HL-60 (cell line): ENCODE measurements at regions not wholly inside any gene's neighbourhood (a gene's known extent, or its start where the extent isn't known, plus 50 kb on each side); places are given as distances from the start of the nearest gene placed in this dataset.

ENCODE experiments used
- DNase-seq, 2 experiments: peaks; one replicate each; pipeline ENCODE4 v3.0.0-alpha.2; 2010 to 2020; ENCODE audit warnings: low read depth in 1 of 2, low spot score in 1 of 2
- H3K27ac ChIP-seq: fragments of 250-450 bp; sonication (Bioruptor Pico); replicated peaks from 2 replicates; pipeline ENCODE4 v1.5.1; 2020; ENCODE audit warnings: mild to moderate bottlenecking, moderate library complexity
- H3K27me3 ChIP-seq: fragments of 250-450 bp; sonication (Bioruptor Pico); 2 replicates; pipeline ENCODE4 v1.5.1; 2021; ENCODE audit warnings: mild to moderate bottlenecking, moderate library complexity; ENCODE audit not compliant: insufficient read depth, poor library complexity, severe bottlenecking
- H3K4me3 ChIP-seq: replicated peaks from 2 replicates; pipeline ENCODE4 v1.5.1; 2011; ENCODE audit warnings: mild to moderate bottlenecking, control low read depth, low read length; ENCODE audit not compliant: insufficient read depth
- GABPA ChIP-seq: IDR thresholded peaks from 2 replicates; pipeline ENCODE4 v1.6.1; 2012; ENCODE audit warnings: low read depth
- POLR2AphosphoS5 ChIP-seq: IDR thresholded peaks from 2 replicates; pipeline ENCODE4 v1.6.1; 2012; ENCODE audit warnings: low read depth
- SPI1 ChIP-seq: IDR thresholded peaks from 2 replicates; pipeline ENCODE4 v1.6.1; 2012; ENCODE audit warnings: low read depth, mild to moderate bottlenecking, borderline replicate concordance
- TF ChIP-seq, protein P1 (sequence below): IDR thresholded peaks from 2 replicates; pipeline ENCODE4 v1.6.1; 2012; ENCODE audit warnings: low read depth; ENCODE audit not compliant: insufficient replicate concordance
- TF ChIP-seq, protein P2 (sequence below): IDR thresholded peaks from one replicate; pipeline ENCODE4 v1.5.1; 2011; ENCODE audit warnings: low read length, control low read depth, inconsistent platforms; ENCODE audit not compliant: insufficient read depth

DNA sequence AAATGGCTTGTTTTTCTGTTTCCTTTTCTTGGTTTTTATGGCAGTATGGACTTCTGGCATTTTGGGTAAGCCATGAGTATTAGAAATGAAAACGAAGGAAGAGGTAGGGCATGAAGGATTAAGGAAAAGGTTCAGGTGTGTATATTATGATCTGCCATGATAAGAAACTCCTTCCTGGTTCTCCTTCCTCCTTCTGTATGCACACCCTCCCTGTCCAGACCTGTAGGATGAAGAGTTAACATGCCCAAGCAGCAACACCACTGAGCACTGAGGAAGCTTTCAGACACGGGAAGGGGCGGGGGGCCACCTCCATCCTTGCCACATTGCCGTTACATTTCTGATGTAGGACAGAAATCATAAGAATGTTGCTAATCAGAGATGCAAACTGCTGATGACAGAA is 361.0 kb upstream of the ZMIZ1 start:
- TF ChIP-seq GABPA, result no peak
- TF ChIP-seq, protein P1, sequence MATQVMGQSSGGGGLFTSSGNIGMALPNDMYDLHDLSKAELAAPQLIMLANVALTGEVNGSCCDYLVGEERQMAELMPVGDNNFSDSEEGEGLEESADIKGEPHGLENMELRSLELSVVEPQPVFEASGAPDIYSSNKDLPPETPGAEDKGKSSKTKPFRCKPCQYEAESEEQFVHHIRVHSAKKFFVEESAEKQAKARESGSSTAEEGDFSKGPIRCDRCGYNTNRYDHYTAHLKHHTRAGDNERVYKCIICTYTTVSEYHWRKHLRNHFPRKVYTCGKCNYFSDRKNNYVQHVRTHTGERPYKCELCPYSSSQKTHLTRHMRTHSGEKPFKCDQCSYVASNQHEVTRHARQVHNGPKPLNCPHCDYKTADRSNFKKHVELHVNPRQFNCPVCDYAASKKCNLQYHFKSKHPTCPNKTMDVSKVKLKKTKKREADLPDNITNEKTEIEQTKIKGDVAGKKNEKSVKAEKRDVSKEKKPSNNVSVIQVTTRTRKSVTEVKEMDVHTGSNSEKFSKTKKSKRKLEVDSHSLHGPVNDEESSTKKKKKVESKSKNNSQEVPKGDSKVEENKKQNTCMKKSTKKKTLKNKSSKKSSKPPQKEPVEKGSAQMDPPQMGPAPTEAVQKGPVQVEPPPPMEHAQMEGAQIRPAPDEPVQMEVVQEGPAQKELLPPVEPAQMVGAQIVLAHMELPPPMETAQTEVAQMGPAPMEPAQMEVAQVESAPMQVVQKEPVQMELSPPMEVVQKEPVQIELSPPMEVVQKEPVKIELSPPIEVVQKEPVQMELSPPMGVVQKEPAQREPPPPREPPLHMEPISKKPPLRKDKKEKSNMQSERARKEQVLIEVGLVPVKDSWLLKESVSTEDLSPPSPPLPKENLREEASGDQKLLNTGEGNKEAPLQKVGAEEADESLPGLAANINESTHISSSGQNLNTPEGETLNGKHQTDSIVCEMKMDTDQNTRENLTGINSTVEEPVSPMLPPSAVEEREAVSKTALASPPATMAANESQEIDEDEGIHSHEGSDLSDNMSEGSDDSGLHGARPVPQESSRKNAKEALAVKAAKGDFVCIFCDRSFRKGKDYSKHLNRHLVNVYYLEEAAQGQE, result no peak
- TF ChIP-seq SPI1, result no peak
- Histone ChIP-seq H3K27ac (no peak overlapping the region), H3K4me3 (no peak overlapping the region), H3K27me3 (no peaks in the 10 kb centered on the region)
- DNase-seq, result no peak

DNA sequence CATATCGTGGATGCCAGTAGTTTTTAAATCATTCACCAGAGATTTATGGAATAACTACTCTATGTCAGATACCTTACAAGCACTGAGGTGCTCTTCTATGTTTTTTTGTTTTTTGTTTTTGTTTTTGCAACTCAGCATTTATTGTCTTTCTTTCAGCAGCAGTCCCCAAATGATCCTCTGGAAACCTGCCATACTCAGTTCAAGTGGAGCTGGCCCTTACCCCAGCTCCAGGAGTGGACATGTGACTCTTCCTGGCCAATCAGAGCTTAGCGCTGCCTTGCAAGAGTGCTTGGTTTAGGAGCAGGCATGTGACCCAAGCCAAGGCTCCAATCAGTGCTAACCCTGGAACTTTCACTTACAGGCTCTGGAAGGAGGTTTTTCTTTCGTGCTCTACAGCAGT is 356.6 kb upstream of the ZMIZ1 start:
- no peak overlapping the region for H3K27ac ChIP-seq
- H3K27me3 ChIP-seq, result no peaks in the 10 kb centered on the region
- no peak overlapping the region for H3K4me3 ChIP-seq
- no peak for DNase-seq
- TF ChIP-seq, protein P2, sequence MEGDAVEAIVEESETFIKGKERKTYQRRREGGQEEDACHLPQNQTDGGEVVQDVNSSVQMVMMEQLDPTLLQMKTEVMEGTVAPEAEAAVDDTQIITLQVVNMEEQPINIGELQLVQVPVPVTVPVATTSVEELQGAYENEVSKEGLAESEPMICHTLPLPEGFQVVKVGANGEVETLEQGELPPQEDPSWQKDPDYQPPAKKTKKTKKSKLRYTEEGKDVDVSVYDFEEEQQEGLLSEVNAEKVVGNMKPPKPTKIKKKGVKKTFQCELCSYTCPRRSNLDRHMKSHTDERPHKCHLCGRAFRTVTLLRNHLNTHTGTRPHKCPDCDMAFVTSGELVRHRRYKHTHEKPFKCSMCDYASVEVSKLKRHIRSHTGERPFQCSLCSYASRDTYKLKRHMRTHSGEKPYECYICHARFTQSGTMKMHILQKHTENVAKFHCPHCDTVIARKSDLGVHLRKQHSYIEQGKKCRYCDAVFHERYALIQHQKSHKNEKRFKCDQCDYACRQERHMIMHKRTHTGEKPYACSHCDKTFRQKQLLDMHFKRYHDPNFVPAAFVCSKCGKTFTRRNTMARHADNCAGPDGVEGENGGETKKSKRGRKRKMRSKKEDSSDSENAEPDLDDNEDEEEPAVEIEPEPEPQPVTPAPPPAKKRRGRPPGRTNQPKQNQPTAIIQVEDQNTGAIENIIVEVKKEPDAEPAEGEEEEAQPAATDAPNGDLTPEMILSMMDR, result no peak
- TF ChIP-seq POLR2AphosphoS5 (no peak), GABPA (no peak), SPI1 (no peak)
- TF ChIP-seq, protein P1, result no peak

DNA sequence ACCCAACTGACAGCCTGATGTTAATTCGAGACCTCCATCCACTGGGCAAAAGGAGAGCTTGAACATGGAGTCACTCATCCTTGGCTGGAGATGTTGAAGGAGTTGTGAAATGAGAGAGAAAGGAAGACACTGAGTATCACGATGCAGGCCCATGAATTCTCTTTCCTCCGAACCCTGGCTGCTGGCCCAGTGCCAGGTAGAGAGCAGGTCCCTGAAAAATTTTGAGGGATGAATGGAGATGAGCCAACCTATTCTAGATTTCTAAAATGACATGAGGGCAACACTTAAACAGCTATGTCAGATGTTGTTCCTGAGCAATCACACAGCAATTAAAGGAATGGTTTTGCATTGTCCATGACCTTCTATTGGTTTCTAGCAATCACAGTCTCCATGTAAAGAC is 355.1 kb upstream of the ZMIZ1 start:
- no peaks in the 10 kb centered on the region for H3K27me3 ChIP-seq
- no peak overlapping the region for H3K4me3 ChIP-seq
- H3K27ac ChIP-seq, result no peak overlapping the region
- TF ChIP-seq GABPA, result no peak
- no peak for TF ChIP-seq SPI1
- TF ChIP-seq, protein P1, result no peak
- TF ChIP-seq POLR2AphosphoS5, result no peak
- TF ChIP-seq, protein P2, result no peak
- DNase-seq, result no peak

DNA sequence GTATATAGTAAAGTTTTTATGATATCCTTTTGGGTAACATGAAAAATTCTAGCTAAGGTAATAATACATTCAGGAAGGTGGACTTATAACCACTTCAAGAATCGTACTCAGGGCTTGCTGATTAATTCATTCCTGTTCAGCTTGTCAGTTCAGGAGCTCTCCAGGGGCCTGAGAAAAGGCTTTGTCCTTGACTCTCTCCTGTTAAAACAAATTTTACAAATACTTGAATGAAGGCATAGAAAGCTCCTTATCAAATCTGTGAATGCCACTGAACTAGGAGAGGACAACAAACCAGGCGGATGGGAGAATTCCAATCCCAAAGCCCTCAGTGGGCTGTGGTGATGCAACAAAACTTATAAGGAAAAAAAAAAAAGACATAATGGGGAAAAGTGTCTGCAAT is 354.5 kb upstream of the ZMIZ1 start:
- no peak overlapping the region for H3K4me3 ChIP-seq
- no peaks in the 10 kb centered on the region for H3K27me3 ChIP-seq
- no peak overlapping the region for H3K27ac ChIP-seq
- DNase-seq, result no peak
- TF ChIP-seq POLR2AphosphoS5 (no peak), SPI1 (no peak), GABPA (no peak)
- TF ChIP-seq, protein P2, result no peak
- TF ChIP-seq, protein P1, result no peak
